Lower leg skin (tissue), 3 donors: ENCODE measurements at regions not wholly inside any gene's neighbourhood (a gene's known extent, or its start where the extent isn't known, plus 50 kb on each side); places are given as distances from the start of the nearest gene placed in this dataset.

Experiments
- POLR2A ChIP-seq, 2 donors: fragments of 450-650 bp; IDR thresholded peaks; one replicate each; pipeline ENCODE4 v1.6.1; 2016 to 2017; ENCODE audit warnings: antibody characterized with exemption in 2 of 2, mild to moderate bottlenecking in 1 of 2, moderate library complexity in 1 of 2
- TF ChIP-seq, protein P1 (sequence below), 3 donors: fragments of 450-650 bp; IDR thresholded peaks; one replicate each; pipeline ENCODE4 v1.5.1; 2016; ENCODE audit warnings: antibody characterized with exemption in 3 of 3, mild to moderate bottlenecking in 3 of 3, moderate library complexity in 2 of 3

- TF ChIP-seq POLR2A (IDR thresholded peaks at IDR 0.05): no peak
- TF ChIP-seq, protein P1, sequence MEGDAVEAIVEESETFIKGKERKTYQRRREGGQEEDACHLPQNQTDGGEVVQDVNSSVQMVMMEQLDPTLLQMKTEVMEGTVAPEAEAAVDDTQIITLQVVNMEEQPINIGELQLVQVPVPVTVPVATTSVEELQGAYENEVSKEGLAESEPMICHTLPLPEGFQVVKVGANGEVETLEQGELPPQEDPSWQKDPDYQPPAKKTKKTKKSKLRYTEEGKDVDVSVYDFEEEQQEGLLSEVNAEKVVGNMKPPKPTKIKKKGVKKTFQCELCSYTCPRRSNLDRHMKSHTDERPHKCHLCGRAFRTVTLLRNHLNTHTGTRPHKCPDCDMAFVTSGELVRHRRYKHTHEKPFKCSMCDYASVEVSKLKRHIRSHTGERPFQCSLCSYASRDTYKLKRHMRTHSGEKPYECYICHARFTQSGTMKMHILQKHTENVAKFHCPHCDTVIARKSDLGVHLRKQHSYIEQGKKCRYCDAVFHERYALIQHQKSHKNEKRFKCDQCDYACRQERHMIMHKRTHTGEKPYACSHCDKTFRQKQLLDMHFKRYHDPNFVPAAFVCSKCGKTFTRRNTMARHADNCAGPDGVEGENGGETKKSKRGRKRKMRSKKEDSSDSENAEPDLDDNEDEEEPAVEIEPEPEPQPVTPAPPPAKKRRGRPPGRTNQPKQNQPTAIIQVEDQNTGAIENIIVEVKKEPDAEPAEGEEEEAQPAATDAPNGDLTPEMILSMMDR (IDR thresholded peaks at IDR 0.05): no peak
Observed at GRCh38 chr9:102435427-102435826, 559.7 kb upstream of the CYLC2 start.
